GM12878 (cell line): ENCODE measurements at regions not wholly inside any gene's neighbourhood (a gene's known extent, or its start where the extent isn't known, plus 50 kb on each side); places are given as distances from the start of the nearest gene placed in this dataset.

Experiments
- ATAC-seq: fragments of 200-7000 bp; cut with Tn5 transposase; 3 replicates; pipeline ENCODE4 v1.9.1; 2020; ENCODE audit warnings: mild to moderate bottlenecking, moderate library complexity
- BruUV-seq: library from RNA; stranded (reverse); fragments of 400-500 nt; replicated peaks from 2 replicates; lab custom pipeline; 2021; lab: Mats Ljungman, UMichigan
- CTCF ChIA-PET: fragments of 300-600 bp; sonication (Branson Sonifier 250); formaldehyde crosslinking; extraction: SDS; loops from one replicate; lab custom pipeline; 2021; ENCODE audit warnings: inconsistent platforms; lab: Yijun Ruan, JAX
- POLR2A ChIA-PET: fragments of 350-600 bp; formaldehyde crosslinking; extraction: SDS; loops from one replicate; lab custom pipeline; 2021; ENCODE audit warnings: inconsistent platforms; lab: Charles Lee
- RAD21 ChIA-PET: fragments of 300-600 bp; sonication (Branson Sonifier 250); formaldehyde crosslinking; loops from one replicate; lab custom pipeline; 2023; ENCODE audit warnings: antibody characterized with exemption; ENCODE audit not compliant: unreplicated experiment; lab: Charles Lee
- SMC1A ChIA-PET: fragments of 300-600 bp; sonication (Branson Sonifier 250); formaldehyde crosslinking; loops from one replicate; lab custom pipeline; 2023; ENCODE audit not compliant: unreplicated experiment, uncharacterized antibody; lab: Charles Lee
- DNase-seq: peaks from one replicate; pipeline ENCODE4 v3.0.0-alpha.2; 2011; ENCODE audit warnings: low read depth, low spot score
- FAIRE-seq: peaks from 3 replicates; lab custom pipeline; 2011; peaks lifted over from hg19 to GRCh38; lab: Jason Lieb, UNC
- H2AFZ ChIP-seq: 2 replicates; pipeline ENCODE4 v1.6.0; 2011; ENCODE audit warnings: low read depth, low read length, control low read depth; ENCODE audit not compliant: control insufficient read depth
- H3K27ac ChIP-seq: 2 replicates; pipeline ENCODE4 v1.5.1; 2011; ENCODE audit warnings: control low read depth; ENCODE audit not compliant: control insufficient read depth, insufficient read depth
- H3K27me3 ChIP-seq, 2 experiments: replicated peaks in 1 of 2; 2 replicates each; pipeline versions ENCODE4 v1.6.0 to v1.6.1; 2011; ENCODE audit warnings: low read length in 1 of 2; ENCODE audit not compliant: control insufficient read depth in 2 of 2, insufficient read depth in 2 of 2
- H3K36me3 ChIP-seq, 2 experiments: 2 replicates each; pipeline ENCODE4 v1.5.1; 2011; ENCODE audit warnings: low read length in 1 of 2; ENCODE audit not compliant: control insufficient read depth in 2 of 2, insufficient read depth in 2 of 2
- H3K4me1 ChIP-seq: 2 replicates; pipeline ENCODE4 v1.6.1; 2011; ENCODE audit warnings: mild to moderate bottlenecking, low read length, moderate library complexity, mixed read lengths; ENCODE audit not compliant: control insufficient read depth, insufficient read depth
- H3K4me2 ChIP-seq: 2 replicates; pipeline ENCODE4 v1.6.0; 2011; ENCODE audit warnings: control low read depth; ENCODE audit not compliant: control insufficient read depth, insufficient read depth
- H3K4me3 ChIP-seq: fragments of 200-600 bp; sonication (generic); 2 replicates; pipeline ENCODE4 v1.5.1; 2016
- H3K79me2 ChIP-seq: 2 replicates; pipeline ENCODE4 v1.6.0; 2011; ENCODE audit warnings: low read length; ENCODE audit not compliant: control insufficient read depth, insufficient read depth
- H3K9ac ChIP-seq: 2 replicates; pipeline ENCODE4 v1.8.0; 2011; ENCODE audit warnings: low read length, control low read depth, mixed read lengths; ENCODE audit not compliant: control insufficient read depth, insufficient read depth
- H3K9me3 ChIP-seq: replicated peaks from 3 replicates; pipeline ENCODE4 v1.5.1; 2011; ENCODE audit warnings: mild to moderate bottlenecking, low read length; ENCODE audit not compliant: control insufficient read depth, insufficient read depth
- H4K20me1 ChIP-seq: 2 replicates; pipeline ENCODE4 v1.6.0; 2011; ENCODE audit not compliant: control insufficient read depth, insufficient read depth
- BCLAF1 ChIP-seq: fragments of 450-650 bp; IDR thresholded peaks from 2 replicates; pipeline ENCODE4 v1.6.1; 2017; ENCODE audit warnings: antibody characterized with exemption, mild to moderate bottlenecking, moderate library complexity
- BRCA1 ChIP-seq: IDR thresholded peaks from 2 replicates; pipeline ENCODE4 v1.6.1; 2011; ENCODE audit warnings: low read depth, low read length, improper control_type of control experiment
- FOXK2 ChIP-seq: fragments of 450-650 bp; IDR thresholded peaks from 2 replicates; pipeline ENCODE4 v1.6.1; 2017; ENCODE audit warnings: mild to moderate bottlenecking, moderate library complexity
- HDGF ChIP-seq: fragments of 450-650 bp; IDR thresholded peaks from 2 replicates; pipeline ENCODE4 v1.6.1; 2016; ENCODE audit warnings: antibody characterized with exemption
- MTA2 ChIP-seq: fragments of 450-650 bp; IDR thresholded peaks from 2 replicates; pipeline ENCODE4 v1.6.1; 2016; ENCODE audit warnings: low read depth, mild to moderate bottlenecking, moderate library complexity
- RAD21 ChIP-seq: IDR thresholded peaks from 2 replicates; pipeline ENCODE4 v1.6.1; 2011; ENCODE audit warnings: mild to moderate bottlenecking, low read depth, low read length, moderate library complexity; ENCODE audit not compliant: insufficient read depth
- SMC3 ChIP-seq: IDR thresholded peaks from 2 replicates; pipeline ENCODE4 v1.6.1; 2011; ENCODE audit warnings: low read length, improper control_type of control experiment, borderline replicate concordance
- ZNF592 ChIP-seq: fragments of 450-650 bp; IDR thresholded peaks from 2 replicates; pipeline ENCODE4 v1.6.1; 2017; ENCODE audit warnings: mild to moderate bottlenecking, moderate library complexity
- WGBS: methylation state at CpG from one replicate; pipeline ENCODE4 v1.1.6; 2016; ENCODE audit warnings: low lambda C conversion rate; ENCODE audit not compliant: insufficient replicate concordance, insufficient coverage; ENCODE audit errors: missing lambda C conversion rate; 5-methylcytosine and 5-hydroxymethylcytosine counted together
- in situ Hi-C: fragments of 300-500 bp; cut with MboI; formaldehyde crosslinking; loops from 9 replicates; pipeline ENCODE4 v1.14.3; 2018; ENCODE audit warnings: mixed read lengths
- intact Hi-C: fragments of 100-400 bp; cut with micrococcal nuclease; formaldehyde crosslinking; loops from one replicate; pipeline ENCODE4 v1.14.2; 2022; ENCODE audit not compliant: unreplicated experiment

- no peak for TF ChIP-seq MTA2
- TF ChIP-seq FOXK2 = no peak
- no peak for TF ChIP-seq BRCA1
Observed at GRCh38 chr2:221970389-221970788, 328.4 kb downstream of the PAX3 start (continued).

GRCh38 chr2:221969830-221970144 lies 329.0 kb downstream of the PAX3 start:
- Histone ChIP-seq H3K27ac (no peak overlapping the region), H4K20me1 (no peaks in the 10 kb centered on the region), H3K9ac (no peak overlapping the region), H3K4me3 (no peak overlapping the region), H3K4me1 (no peaks in the 10 kb centered on the region), H2AFZ (no peak overlapping the region), H3K9me3 (no peaks in the 10 kb centered on the region), H3K27me3 (no peaks in the 10 kb centered on the region), H3K36me3 (no peaks in the 10 kb centered on the region), H3K4me2 (no peak overlapping the region), H3K79me2 (no peaks in the 10 kb centered on the region)
- DNase-seq = no peak
- POLR2A ChIA-PET = no interaction called here
- no peak for TF ChIP-seq HDGF
- RAD21 ChIA-PET = no interaction called here
- SMC1A ChIA-PET = no interaction called here
- no TSS peak for BruUV-seq
- in situ Hi-C loops = loop anchor here (10.0 kb wide), 1 partner anchor 1285 kb away; no protein-coding TSS in a partner anchor
- no peak for FAIRE-seq
- intact Hi-C loops = loop anchor here (5.0 kb wide), 2 partner anchors 397 to 1282 kb away; partner anchors contain the start of gene EPHA4
- CTCF ChIA-PET = no interaction called here
- no peak for ATAC-seq
- 42% methylated on average over 5 of the region's 5 CpGs for WGBS

GRCh38 chr2:221969087-221969829 lies 329.5 kb downstream of the PAX3 start:
- Histone ChIP-seq H3K4me1 (no peaks in the 10 kb centered on the region), H3K27ac (no peak overlapping the region), H3K79me2 (no peaks in the 10 kb centered on the region), H3K27me3 (no peaks in the 10 kb centered on the region), H4K20me1 (no peaks in the 10 kb centered on the region), H2AFZ (no peak overlapping the region), H3K36me3 (no peaks in the 10 kb centered on the region), H3K4me3 (no peak overlapping the region), H3K9ac (no peak overlapping the region), H3K9me3 (no peaks in the 10 kb centered on the region), H3K4me2 (no peak overlapping the region)
- 6% methylated on average over 7 of the region's 7 CpGs for WGBS
- RAD21 ChIA-PET = no interaction called here
- intact Hi-C loops = loop anchor here (5.0 kb wide), 2 partner anchors 397 to 1282 kb away; partner anchors contain the start of gene EPHA4
- no TSS peak for BruUV-seq
- no peak for DNase-seq
- in situ Hi-C loops = loop anchor here (10.0 kb wide), 1 partner anchor 1284 kb away; no protein-coding TSS in a partner anchor
- peak; percentile 76 for ATAC-seq
- POLR2A ChIA-PET = no interaction called here
- FAIRE-seq = no peak
- CTCF ChIA-PET = no interaction called here
- SMC1A ChIA-PET = no interaction called here
- TF ChIP-seq ZNF592 (0 out of 2 replicates have a peak, but pooled peaks have one; percentile 23), SMC3 (peak; percentile 50), BCLAF1 (no peak), RAD21 (peak; percentile 73)
